EL (cell line): ENCODE measurements at regions not wholly inside any gene's neighbourhood (a gene's known extent, or its start where the extent isn't known, plus 50 kb on each side); places are given as distances from the start of the nearest gene placed in this dataset.

Source experiments
- DNase-seq: peaks from one replicate; pipeline ENCODE4 v3.0.0-alpha.2; 2016

DNA sequence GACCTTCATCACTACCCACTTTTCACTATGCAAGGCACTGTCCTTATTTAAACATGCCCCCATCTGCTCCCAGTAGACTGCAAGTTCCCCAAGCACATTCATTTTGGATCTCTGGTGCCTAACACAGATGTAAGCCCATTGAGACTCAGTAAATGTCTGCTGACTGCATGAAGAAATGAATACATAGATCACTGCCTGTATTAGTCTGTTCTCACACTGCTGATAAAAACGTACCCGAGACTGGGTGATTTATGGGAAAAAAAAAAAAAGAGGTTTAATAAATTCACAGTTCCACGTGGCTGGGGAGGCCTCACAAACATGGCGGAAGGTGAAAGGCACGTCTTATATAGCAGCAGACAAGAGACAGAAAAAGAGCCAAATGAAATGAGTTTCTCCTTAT lies 204.9 kb downstream of the ATG4C start:
- no peak for DNase-seq

DNA sequence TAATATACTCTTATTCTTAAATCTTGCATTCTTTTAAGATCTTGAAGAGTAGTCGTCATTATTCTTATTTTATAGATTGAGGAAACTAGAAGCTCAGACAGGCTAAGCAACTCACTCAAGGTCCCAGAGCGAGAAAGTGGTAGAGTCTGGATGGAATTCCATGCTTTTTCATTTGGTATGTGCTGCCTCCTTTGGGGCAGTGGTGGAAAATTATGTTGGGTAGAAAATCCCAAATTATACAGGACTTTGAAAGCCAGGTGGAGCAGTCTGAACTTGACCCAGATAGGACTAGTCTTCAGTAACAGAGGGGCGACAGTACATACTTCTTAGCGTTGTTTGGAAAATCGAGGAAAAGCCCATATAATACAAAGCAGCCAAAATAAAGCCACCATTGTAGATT lies 205.6 kb downstream of the ATG4C start:
- DNase-seq, result no peak

DNA sequence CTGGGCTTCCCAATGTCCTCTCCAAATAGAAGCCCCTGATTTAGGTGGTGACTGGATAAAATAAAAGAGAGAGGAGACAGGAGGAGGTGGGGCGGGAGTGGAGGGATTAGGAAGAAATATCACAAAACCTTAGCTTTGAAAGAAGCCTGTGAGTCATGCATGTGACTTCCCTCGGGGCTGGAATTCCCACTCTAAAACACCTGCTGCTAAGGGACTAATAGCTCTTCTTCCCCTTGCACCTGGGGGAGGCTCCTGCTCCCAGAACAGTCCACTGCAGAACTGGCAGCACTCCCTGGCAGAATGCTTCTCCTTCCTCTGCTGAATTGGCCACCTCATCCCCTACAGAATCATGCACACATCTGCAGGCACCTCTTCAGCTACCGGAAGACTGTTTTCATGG lies 207.2 kb downstream of the ATG4C start:
- no peak for DNase-seq

DNA sequence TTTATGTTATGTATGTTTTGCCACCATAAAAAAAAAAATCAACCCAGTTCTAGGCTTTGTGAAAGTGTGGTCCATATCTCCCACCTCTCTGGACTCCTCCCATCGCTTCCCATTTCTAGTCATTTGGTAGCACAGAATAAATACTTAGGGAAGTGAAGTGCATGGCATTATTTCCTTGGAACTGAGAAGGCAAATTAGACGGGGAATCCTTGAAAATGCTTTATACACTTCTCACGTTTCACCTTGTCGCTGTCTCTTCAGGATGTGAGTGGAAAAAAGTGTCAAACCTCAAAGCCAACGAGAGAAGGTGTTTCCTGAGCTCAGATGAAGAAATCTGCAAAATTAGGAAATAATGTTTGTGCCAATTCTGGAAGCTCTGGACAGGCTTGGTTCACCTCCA lies 209.9 kb downstream of the ATG4C start:
- no peak for DNase-seq

DNA sequence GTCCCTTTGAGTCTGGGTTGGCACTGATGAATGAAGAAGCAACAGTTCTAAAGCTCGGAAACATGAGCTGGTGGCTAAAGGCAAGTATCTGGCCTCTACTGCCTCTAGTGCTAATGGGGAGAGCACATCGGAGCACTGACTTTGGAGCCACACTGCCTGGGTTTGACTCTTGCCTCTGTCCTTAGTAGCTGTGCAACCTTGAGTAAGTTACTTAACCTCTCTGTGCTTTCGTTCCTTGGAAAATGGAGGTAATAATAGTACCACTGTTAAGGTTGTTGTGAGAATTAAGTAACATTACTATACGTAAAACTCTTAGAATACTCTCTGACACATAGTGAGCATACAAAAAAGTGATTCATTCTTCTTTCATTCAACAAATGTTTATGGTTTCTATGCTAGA lies 211.2 kb downstream of the ATG4C start:
- no peak for DNase-seq

DNA sequence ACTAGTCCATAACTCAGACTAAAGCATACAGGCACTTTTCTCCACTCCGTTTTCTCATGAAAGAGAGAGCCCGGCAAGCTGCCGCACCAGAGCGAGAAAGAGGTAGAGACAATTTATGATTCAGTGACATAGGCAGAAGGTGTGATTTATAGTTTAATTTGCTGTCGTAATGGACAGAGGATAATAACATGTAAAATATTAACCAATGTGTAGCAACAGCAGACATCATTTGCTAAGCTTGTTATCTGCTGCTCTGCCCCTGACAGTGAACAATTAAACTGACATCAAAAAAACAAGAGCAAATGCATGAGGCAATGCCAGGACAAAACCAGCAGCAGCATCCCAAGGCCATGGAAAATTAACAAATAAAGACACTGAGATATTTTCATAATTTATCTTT lies 214.0 kb downstream of the ATG4C start:
- DNase-seq, result no peak

DNA sequence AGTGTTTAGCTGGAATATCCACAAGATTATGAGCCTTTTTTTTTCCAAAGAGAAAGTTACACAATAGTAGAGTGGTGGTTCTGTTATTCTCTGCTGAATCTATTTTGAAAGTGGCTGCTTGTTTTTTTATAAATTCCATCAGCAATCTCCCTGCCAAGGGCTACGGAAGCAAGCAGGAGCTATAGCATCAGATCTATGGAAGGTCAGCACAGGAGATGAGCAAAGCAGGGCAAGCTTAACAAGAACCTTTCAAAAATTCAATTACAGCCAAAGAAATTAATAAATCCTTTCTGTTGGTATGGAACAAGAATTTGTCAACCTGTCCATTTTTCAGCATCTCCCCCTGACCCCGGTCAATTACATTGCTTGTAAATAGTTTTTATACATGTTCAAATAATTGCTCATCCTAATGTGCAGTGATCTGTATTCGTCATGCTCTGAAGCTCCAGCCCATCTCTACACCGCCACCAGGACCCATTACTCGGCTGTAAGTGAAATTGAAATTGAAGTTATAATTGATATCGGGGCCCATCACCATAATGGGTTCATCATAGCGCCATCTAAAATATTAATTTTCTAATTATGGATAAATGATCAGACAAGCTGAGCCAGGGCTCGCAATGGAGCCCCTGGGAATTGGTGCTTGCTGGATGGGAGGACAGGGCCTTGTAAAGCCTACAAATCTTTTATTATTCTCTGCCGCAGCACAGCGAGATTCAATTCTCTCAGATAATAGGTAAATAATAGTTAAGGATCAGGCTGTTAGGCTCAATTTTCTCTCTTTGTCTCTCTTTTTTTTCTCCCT lies 215.1 kb downstream of the ATG4C start:
- DNase-seq, result no peak

DNA sequence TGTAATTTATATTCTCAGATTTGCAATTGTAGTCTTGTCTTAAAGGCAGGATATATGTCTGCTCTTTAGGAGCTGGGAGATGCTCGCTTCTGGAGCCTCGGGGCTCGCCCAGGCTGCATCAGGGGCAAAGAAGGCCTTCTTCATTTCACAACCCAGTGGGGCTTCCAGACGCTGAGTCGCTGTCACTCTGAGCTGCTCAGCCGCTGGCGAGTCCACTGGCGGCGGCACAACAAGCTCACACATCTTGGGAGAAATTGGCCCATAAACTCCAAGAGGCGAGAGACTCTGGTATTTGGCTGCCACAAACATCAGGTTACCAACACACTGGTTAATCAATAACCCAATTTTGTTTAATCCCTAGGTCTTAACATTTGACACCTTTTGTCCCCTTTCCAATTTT lies 216.6 kb downstream of the ATG4C start:
- DNase-seq, result no peak

DNA sequence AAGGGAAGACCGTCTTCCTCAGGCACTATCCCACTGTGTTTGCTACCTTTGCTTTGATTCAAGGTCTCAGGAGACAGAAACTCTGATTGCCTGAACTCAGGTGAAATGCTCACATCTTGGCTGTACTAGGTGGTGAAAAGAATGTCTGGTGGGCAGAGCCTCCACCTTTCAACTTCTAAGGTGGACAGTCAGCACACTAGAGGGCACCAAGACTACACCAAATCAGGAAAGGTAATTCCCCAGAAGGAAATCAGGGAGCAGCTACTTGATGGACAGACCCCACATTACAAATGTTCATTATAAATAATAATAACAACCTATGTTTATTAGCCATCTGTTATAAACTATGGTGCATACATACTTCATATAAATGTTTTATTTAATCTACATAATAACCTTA lies 220.9 kb downstream of the ATG4C start:
- no peak for DNase-seq

DNA sequence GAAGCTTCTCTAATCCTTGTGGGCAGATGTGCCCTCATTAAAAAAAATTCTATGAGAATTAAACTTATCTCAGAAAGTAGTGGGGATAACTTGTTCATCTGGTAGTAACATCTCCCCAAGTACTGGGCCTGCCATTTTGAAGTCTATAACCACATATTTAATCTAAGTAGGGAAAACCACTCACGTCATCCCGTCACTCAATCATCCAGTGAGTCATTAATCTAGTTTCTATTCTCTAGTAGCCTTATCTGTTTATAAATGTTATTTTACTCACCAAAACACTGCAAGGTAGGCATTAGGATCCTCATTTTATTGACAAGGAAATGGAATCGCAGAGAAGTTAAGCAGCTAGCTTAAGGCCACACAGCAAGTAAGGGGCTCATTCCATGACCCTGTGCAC lies 221.9 kb downstream of the ATG4C start:
- DNase-seq, result no peak

DNA sequence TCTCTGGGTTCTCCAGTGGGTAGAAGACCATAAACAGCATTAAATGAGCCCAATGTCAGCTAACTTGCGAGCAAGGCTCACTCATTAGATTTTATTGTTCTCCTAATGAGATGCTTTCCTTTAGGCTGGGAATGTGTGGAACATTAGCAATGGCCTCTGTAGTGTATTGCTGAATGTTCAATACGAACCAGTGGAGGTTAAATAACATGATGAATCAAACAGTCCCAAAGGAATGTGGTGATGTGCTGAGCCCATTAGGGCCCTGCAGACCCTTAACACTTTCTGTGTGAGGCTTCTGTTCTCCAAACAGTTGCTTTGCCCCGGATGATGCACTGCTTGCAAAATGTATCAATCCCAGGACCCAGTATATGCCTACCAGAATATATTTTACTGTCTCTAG lies 225.5 kb downstream of the ATG4C start:
- no peak for DNase-seq

DNA sequence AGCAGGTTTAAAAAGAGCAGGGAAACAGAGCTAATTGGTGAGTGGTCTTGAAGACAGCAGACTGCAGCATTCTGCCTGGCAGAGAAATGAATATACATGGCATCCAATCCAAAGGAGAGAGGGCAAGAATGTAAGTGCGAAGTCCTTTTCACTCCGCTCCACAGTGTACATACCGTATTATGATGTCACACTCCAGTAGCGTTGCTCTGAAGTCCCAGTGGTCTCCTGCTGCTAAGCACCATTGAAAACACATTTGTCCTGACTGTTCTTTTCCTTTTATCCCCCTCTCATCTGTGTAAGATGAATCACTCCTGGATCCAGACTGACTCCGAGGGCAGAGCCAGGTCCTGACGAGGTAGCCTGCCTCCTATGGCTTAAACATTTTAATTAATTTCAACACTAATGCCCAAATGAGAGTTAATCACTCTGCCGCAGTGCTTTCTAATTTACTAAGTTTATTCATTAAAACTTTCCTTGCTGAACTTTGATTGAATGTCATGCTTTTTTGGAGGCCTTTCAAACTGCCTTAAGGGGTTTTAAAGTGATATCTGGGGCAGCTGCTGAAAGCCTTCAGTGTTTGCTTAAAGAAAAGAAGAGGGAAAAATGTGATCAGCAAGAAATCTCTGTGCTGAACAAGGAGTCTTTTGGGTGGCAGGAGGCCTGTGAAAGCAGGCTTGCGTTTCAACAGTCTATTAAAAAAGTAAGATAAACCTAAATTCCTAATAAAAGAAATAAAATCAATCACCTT lies 227.2 kb downstream of the ATG4C start:
- no peak for DNase-seq

DNA sequence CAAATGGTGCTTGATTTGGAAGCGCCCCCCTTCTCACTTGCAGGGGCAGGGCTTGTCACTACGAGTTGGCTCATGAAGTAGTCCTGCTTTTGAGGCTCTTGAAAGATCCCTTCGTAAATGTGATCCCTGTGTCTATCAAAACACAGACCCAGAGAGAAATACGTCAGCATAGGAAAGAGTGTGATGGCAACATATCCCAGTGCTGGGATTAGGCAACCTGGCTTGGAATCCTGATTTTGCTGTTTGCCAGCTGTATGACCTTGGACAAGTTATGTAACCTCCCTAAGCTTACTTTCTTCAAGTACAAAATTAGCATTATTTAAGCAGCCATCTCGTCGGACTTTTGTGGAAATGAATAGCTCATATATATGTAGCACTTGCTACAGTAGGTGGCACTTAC lies 228.4 kb downstream of the ATG4C start:
- no peak for DNase-seq

DNA sequence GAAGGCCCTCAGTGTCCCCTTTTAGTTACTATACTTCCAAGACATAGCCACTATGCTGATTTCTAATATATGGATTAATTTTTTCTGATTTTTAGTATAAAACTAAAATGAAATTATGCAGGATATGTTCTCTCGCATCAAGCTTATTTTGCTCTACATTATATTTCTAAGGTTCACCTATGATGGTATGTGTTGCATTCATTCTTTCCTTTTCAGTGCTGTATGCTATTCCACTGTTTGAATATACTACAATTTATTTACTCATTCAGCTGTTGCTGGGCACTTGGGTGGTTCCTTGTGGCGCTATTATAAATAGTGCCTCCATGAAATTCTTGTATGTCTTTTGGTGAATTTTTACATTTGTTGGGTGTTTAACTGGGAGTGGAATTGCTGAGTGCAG lies 230.3 kb downstream of the ATG4C start:
- DNase-seq, result no peak

DNA sequence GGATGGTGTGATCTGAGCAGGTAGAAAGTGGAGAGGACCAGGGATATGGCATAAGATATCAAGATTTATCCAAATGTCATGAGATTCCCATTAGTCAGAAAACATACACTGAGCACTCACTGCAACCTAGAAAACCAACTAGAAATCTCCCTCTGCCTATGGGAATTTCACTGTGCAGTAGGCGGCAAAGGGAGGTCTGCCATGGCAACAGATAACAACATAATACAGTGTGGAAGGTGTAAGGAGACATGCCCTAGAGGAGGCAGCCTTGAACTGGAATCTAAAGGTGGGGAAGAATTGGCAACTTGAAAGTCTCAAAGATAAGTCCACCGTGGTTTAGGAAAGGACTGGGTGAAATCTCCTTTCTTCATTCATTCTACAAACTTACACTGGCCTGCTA lies 238.4 kb downstream of the ATG4C start:
- no peak for DNase-seq

DNA sequence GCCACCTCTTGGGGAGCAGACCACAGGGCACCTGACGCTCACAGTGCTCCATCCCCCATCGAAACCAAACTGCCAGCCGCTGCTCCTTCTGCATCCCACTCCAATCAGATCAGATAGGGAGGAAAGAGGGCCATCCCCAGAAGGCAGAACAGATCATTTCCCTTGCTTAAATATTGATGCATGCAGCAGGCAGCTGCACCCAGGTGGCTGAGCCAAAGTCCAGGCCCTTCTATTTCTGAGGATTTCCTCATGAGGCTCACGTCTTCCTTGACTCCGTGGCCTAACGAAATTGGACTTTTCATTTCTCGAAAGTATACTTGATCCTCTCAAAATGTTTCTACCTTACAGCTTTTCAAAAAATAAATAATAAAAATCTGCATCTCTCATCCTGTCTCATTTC lies 239.2 kb downstream of the ATG4C start:
- no peak for DNase-seq

DNA sequence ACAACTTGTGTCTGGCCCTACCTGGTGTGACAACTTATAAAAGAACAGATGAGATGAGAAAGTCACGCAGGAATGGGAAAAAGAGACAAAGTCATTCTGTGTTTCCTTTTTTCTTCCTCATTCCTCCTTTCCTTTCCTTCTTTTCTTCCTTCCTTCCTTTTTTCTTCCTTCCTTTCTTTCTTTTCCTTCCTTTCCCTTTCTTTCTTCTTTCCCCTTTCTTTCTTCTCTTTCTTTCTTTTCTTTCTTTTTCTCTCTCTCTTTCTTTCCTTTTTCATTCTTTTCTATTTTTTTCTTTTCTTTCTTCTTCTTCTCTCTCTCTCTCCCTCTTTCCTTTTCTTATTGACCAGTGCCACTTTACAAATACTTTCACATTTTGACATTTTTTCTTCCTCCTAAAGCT lies 239.7 kb downstream of the ATG4C start:
- DNase-seq, result no peak

DNA sequence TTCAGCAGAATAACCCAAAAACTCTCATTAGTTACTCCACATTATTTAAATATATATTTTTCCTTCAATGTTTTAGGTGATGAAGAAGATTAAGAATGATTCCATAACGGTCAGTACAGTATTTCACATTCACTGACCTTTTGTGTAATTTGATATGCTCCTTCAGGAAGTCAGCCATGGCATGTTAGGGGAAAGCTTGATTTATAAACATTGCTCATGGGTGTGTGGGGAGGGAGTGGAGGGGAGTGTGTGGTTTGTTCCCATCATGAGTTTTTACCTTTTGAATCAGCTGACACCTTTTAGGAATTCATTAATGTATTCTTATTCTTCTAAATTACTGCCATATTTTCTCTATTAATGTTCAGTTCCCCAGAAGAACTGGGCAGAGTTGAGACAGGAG lies 240.2 kb downstream of the ATG4C start:
- no peak for DNase-seq

DNA sequence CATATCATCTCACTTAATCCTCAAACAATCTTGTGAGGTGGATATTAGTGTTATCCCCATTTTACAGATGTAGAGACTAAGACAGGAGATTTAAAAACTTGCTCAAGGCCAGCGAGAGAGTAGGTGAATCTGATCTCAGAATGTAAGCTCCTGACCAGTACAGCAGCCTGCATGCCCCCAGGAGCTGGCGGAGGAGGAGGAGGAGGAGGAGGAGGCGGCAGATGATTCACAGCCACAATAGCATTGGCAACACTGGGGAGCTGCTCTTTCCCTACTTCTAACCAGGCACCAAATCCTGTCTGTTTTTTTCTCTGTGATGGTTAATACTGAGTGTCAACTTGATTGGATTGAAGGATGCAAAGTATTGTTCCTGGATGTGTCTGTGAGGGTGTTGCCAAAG lies 243.2 kb downstream of the ATG4C start:
- DNase-seq, result no peak

DNA sequence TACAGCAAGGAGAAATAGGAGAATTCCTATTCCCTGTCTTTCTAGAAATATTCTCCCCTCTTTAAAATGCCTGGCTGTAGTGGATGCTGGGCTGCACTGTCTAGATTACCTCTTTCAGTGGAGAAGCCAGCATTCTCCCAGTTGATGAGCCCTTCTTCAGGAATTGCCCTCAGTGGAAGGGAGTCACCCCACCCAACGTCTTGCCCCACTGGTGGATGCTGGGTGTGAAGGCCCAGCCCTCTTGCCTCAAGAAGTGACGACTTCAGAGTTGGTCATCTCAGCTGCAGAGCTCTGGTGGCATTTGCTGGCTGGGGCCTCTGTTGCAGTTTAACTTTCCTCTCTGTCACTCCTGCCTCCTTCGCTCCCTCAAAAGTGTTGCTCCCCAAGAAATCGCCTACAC lies 248.2 kb downstream of the ATG4C start:
- no peak for DNase-seq

DNA sequence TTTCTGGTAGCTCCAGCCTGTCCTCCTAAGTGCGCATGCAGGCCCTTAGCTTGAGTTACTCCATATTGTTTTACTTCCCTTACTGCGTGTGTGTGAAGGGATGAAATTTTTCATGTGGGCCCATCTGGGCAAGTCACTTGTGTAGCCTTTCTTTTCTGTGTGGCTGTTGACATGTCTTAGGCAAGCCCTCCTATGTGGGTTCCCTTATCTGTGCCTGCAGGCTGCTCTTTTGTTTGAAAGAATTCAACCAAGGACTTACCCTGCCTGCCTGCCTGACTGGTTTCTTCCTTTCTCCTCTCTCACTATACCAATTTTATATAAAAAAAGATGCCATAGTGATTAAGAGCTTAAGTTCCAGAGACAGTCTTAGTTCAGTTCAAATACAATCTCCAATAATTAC lies 249.3 kb downstream of the ATG4C start:
- no peak for DNase-seq

DNA sequence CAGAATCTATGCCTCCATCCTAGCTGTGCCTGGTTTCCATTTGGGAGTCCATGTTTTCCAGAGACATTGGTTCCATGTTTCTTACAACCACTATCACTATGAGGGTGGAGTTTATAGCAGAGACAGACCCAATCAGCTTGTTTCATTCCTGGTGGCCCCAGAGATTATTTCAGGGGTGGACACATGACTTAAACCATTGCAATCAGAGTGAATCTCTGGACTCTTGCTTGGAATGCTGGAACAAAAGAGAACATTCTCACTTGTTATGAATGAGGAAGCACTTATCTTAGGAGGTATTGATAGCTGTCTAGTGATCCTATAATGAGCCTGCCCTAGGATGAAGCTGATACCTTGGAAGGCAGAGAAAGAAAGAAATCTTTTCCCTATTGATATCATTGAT lies 250.3 kb downstream of the ATG4C start:
- no peak for DNase-seq

DNA sequence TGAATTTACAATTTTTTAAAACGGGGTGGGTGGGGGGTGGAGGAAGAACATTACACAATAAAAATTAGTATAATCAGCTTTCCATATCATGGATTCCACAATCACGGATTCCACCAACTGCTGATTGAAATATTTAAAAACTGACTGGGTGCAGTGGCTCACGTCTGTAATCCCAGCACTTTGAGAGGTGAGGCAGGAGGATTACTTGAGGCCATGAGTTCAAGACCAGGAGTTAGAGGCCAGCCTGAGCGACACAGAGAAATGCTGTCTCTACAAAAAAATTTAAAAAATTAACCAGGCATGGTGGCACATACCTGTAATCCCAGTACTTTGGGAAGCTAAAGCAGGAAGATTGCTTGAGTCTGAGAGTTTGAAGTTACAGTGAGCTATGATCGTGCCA lies 254.7 kb downstream of the ATG4C start:
- DNase-seq, result no peak

DNA sequence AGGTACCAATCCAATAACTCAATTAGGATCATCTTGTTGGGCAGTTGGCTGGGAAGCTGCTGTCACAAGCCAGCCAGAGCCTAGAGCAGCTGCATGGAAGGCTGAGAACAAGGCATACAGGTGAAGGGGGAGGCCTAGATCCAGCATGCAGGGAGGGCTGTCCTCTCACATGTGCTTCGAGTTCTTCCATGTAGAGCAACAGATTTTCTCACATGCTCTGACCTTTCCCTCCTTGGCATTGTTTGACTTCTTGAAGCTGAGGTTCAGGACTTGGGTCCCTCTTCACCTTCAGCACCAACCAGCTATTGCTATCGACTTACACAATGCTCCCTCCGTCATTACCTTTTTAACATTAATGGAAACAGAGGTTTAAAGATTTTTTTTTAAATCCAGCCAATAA lies 257.7 kb downstream of the ATG4C start:
- DNase-seq, result no peak

DNA sequence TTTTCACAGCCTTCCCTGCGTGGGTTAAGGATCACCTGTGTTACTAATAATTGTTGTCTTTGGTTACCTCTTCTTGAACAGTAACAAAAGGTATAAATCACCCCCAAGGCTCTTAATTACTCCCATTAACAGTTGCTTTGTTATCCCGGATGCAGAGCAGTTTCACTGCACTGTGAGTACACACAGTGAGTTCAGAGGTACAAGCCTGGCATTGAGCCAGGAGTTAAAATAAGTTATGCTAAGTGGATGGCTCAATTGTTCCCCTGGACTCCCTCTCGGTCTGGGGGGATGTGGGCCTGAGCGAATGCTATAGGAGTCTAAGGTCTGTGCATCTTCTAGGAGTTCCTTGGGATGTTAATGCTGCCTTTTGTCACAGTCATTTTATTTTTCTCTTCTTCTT lies 258.3 kb downstream of the ATG4C start:
- no peak for DNase-seq
